Uterus (tissue), 3 donors: ENCODE measurements at regions not wholly inside any gene's neighbourhood (a gene's known extent, or its start where the extent isn't known, plus 50 kb on each side); places are given as distances from the start of the nearest gene placed in this dataset.

ENCODE experiments used
- DNase-seq, 2 donors: peaks; one replicate each; pipeline ENCODE4 v3.0.0-alpha.2; 2019 to 2020
- H3K27ac ChIP-seq, 2 donors: fragments of 200-600 bp; sonication (generic); 1 replicate in 1 of 2; 2 replicates in 1 of 2; pipeline ENCODE4 v1.5.1; 2016 to 2018
- H3K27me3 ChIP-seq, 2 donors: fragments of 200-600 bp; sonication (generic); one replicate each; pipeline ENCODE4 v1.5.1; 2018 to 2019; ENCODE audit warnings: control low read depth in 1 of 2
- H3K36me3 ChIP-seq, 2 donors: fragments of 200-600 bp; sonication (generic); one replicate each; pipeline ENCODE4 v1.5.1; 2019; ENCODE audit warnings: control low read depth in 1 of 2
- H3K4me1 ChIP-seq, 2 donors: fragments of 200-600 bp; sonication (generic); one replicate each; pipeline ENCODE4 v1.5.1; 2018 to 2019; ENCODE audit warnings: control low read depth in 1 of 2
- H3K4me3 ChIP-seq, 2 donors: fragments of 200-600 bp; sonication (generic); 1 replicate in 1 of 2; 2 replicates in 1 of 2; pipeline ENCODE4 v1.5.1; 2018 to 2019; ENCODE audit warnings: mild to moderate bottlenecking in 1 of 2
- H3K9me3 ChIP-seq, 2 donors: fragments of 200-600 bp; sonication (generic); one replicate each; pipeline ENCODE4 v1.5.1; 2019; ENCODE audit warnings: control low read depth in 1 of 2
- CTCF ChIP-seq, 4 experiments: fragments of 200-600 bp in 2 of 4; fragments of 450-650 bp in 2 of 4; sonication (generic) in 2 of 4; IDR thresholded peaks; one replicate each; pipeline ENCODE4 v1.5.1; 2016 to 2019; ENCODE audit warnings: antibody characterized with exemption in 4 of 4, mild to moderate bottlenecking in 2 of 4, moderate library complexity in 1 of 4
- POLR2A ChIP-seq, 2 donors: fragments of 450-650 bp; IDR thresholded peaks; one replicate each; pipeline ENCODE4 v1.6.1; 2016; ENCODE audit warnings: antibody characterized with exemption in 2 of 2, mild to moderate bottlenecking in 1 of 2, moderate library complexity in 1 of 2
- intact Hi-C: fragments of 100-400 bp; cut with DNase I; formaldehyde crosslinking; loops from one replicate; pipeline ENCODE4 v1.15.1; 2023; ENCODE audit warnings: low total_unique reads
- donor health status: DM: yes; HTN: yes; CAD: no.

GRCh38 chr11:110019675-110020074 is 73.5 kb upstream of the ZC3H12C start:
- H3K4me3 ChIP-seq: no peak overlapping the region
- intact Hi-C loops: no loop called here
- no peak overlapping the region for H3K27ac ChIP-seq
- no peaks in the 10 kb centered on the region for H3K4me1 ChIP-seq
- DNase-seq: no peak
- H3K27me3 ChIP-seq: no peaks in the 10 kb centered on the region
- no peaks in the 10 kb centered on the region for H3K36me3 ChIP-seq
- TF ChIP-seq CTCF (IDR thresholded peaks at IDR 0.05) (no peak), POLR2A (IDR thresholded peaks at IDR 0.05) (no peak)
- no peaks in the 10 kb centered on the region for H3K9me3 ChIP-seq

GRCh38 chr11:110022548-110022947 is 70.6 kb upstream of the ZC3H12C start:
- Histone ChIP-seq H3K27ac (no peak overlapping the region), H3K9me3 (no peaks in the 10 kb centered on the region), H3K4me3 (no peak overlapping the region), H3K4me1 (no peaks in the 10 kb centered on the region), H3K27me3 (no peaks in the 10 kb centered on the region), H3K36me3 (no peaks in the 10 kb centered on the region)
- DNase-seq: no peak
- intact Hi-C loops: no loop called here
- no peak for TF ChIP-seq CTCF (IDR thresholded peaks at IDR 0.05)
- TF ChIP-seq POLR2A (IDR thresholded peaks at IDR 0.05): no peak

GRCh38 chr11:110023711-110024110 is 69.5 kb upstream of the ZC3H12C start:
- intact Hi-C loops: no loop called here
- H3K4me3 ChIP-seq: no peak overlapping the region
- no peaks in the 10 kb centered on the region for H3K27me3 ChIP-seq
- H3K4me1 ChIP-seq: no peaks in the 10 kb centered on the region
- no peak overlapping the region for H3K27ac ChIP-seq
- H3K36me3 ChIP-seq: no peaks in the 10 kb centered on the region
- no peak for DNase-seq
- TF ChIP-seq POLR2A (IDR thresholded peaks at IDR 0.05): no peak
- TF ChIP-seq CTCF (IDR thresholded peaks at IDR 0.05): no peak
- no peaks in the 10 kb centered on the region for H3K9me3 ChIP-seq

GRCh38 chr11:110026858-110027626 is 66.2 kb upstream of the ZC3H12C start:
- Histone ChIP-seq H3K36me3 (no peaks in the 10 kb centered on the region), H3K9me3 (no peaks in the 10 kb centered on the region), H3K27me3 (no peaks in the 10 kb centered on the region), H3K4me3 (no peak overlapping the region), H3K27ac (no peak overlapping the region), H3K4me1 (no peaks in the 10 kb centered on the region)
- intact Hi-C loops: no loop called here
- no peak for DNase-seq
- TF ChIP-seq CTCF (IDR thresholded peaks at IDR 0.05) (no peak), POLR2A (IDR thresholded peaks at IDR 0.05) (no peak)

- Histone ChIP-seq H3K9me3 (no peaks in the 10 kb centered on the region), H3K36me3 (no peaks in the 10 kb centered on the region), H3K27ac (no peak overlapping the region), H3K4me3 (no peak overlapping the region), H3K4me1 (no peaks in the 10 kb centered on the region), H3K27me3 (no peaks in the 10 kb centered on the region)
- TF ChIP-seq CTCF (IDR thresholded peaks at IDR 0.05) (no peak), POLR2A (IDR thresholded peaks at IDR 0.05) (no peak)
- DNase-seq: no peak
- intact Hi-C loops: no loop called here
Measured at GRCh38 chr11:110027627-110028371, 65.4 kb upstream of the ZC3H12C start.
